ENCODE measurements at regions not wholly inside any gene's neighbourhood (a gene's known extent, or its start where the extent isn't known, plus 50 kb on each side); places are given as distances from the start of the nearest gene placed in this dataset.

DNA sequence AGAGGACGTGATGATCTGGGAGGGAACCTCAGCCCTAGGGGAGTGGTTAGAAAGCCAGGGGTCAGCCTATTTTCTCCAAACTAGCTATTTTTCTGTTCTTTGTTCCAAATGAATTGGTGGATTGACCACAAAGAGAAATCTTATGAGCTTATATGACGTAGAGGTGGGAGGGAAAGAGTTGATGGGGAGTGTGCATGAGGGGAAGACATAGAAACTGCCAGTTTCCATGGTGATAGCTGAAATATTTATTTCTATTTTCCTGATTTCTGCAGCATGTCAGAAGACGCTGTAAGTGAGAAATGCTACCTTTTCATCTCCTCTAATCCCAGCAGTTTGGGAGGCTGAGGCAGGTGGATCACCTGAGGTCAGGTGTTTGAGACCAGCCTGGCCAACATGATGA is 51.4 kb upstream of the CISTR start:
- no peak for DNase-seq (ENCODE audit: low spot score)

DNA sequence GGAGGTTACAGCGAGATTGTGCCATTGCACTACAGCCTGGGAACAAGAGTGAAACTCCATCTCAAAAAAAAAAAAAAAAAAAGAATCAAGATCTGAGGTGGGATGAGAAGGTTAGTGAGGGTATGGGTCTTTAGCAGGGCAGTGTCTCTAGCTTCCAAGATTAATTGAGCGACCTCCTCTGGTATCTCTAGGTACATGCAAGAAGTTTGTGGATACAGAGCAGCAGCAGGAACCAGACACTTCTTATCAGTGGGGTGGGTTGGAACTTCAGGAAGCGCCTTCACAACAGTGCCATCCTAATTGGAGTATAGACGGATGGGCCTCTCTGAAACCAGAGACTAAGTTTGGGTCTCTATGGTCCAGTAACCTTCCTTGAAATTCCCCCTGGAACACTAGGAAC is 51.9 kb upstream of the CISTR start:
- DNase-seq (ENCODE audit: low spot score) = no peak

DNA sequence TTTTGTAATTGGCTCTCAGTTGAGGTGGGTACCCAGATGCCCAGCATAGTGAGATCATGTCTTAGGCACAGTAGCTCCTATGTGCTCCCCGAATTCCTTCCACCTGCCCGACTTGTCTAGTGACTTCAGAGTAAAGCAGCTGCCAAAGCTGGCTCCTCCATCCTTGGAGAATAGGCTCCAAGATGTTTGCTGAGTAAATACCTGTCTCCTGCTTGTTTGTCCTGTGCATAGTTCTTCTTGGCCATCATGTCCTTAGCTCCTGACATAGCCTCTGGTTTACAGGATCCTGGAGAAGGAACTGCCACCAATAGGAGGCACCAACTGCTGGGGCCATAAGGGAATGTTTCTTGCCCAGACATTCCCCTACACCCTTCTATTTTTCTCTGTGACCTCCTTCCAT is 52.6 kb upstream of the CISTR start:
- no peak for DNase-seq (ENCODE audit: low spot score)

DNA sequence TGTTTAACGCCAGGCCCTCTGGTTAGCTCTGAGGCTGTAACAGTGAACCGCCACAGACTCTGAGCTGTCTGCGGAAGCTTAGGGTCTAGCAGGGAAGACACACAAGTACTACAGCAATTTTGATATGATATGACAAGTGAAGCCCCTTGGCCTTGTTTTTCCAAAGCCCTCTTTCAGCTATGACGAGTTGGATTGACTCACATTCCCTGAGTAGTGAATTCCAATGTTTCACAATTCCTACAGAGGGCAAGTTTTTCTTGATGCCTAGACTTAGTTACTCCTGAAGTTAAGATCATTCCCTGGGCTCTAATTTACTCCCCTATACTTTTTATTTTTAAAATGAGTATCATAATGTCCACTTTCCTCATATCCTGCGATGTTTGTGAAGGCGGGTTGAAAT is 53.3 kb upstream of the CISTR start:
- no peak for DNase-seq (ENCODE audit: low spot score)

DNA sequence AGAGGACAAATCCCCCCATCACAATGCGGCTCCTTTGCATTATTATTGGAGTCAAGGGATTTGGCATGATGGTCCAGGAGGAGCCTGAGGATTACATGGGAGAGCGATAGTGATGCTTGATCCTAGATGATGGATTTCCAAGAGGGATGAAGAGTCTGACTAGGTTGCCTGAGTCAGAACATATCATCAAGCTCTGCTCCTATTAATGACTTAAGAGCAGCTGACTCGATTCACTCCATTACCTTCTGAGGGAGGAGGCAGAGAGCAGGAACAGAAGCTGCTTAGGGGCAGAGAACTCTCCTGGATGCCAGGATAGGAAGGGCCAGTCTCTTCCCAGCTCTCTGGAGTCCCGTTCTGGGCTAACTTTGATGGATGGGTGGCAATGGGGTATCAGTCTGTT is 54.0 kb upstream of the CISTR start:
- no peak for DNase-seq (ENCODE audit: low spot score)

DNA sequence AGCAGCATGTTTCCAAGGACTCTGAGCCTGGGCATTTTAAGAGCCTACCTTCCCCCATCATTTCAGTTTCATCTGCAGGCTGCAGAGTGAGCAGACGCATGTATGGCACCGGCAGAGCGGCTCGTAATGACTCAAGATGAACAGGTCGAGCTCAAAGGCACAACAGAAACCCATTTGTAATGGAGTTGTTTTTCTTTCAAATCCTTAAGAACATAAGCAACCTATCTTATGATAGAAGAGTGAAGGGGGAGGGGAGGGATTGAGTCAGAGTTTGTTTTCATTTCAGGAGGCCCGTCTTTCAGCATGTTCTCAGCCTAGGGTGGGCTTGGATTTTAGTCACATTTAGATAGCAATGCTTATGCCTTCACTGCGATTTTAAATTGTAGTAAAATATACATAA is 54.9 kb upstream of the CISTR start:
- DNase-seq (ENCODE audit: low spot score) = no peak

DNA sequence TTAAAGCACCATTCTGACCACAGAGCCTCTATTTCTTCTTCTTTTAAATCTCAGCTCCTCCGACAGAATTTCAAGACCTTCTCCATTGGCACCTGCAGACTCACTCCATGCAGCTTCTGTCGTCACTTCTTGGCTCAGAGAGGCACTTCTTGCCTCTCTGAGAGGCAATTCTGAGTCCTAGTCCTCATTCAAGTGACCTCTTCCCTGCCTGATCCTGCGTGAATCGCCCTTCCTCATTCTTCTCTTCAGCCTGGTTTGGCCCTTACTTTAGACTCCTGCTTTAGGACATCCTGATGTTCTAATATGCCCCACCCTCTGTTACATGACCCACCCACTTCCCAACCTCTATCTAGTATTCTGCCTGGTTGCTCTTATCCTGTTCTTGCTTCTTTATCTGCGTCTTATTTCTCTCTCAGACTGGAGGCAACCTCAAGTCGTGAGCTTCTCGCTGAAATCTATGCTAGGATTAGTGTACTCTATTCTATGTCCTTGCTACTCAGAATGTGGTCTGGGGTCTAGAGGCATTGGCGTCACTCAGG is 55.6 kb upstream of the CISTR start:
- DNase-seq (ENCODE audit: low spot score) = no peak

DNA sequence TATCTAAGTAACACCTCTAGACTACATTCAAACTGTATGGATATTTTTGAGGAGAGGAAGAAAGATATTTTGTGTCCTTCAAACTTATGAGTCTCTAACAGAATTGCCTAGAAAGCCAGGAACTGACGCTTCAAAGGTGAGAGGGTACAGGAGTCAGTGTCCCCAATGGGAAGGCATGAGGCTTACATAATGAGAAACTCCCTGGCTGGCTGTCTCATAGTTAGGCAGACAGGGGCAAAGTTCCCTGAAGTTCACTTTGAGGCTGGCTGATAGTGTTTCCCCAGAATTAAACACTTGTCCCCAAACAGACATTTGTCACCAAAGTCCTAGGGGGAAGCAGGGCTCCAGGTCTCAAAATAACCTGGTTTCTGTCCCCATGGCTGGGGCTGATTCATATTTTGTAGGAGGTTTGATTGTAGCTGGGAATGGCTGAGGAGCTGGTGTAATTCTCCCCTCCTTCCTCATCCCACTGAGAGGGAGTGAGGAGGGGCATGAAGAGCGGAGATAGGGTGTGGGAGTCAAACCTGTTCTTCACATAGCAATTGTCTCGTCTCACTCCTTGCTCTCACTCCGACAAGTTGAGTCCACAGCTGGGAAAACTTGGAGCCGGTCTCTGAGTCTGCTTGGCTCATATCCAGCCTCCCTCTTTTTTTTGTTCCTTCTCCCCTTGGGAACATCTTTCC is 56.4 kb upstream of the CISTR start:
- no peak for DNase-seq (ENCODE audit: low spot score)

DNA sequence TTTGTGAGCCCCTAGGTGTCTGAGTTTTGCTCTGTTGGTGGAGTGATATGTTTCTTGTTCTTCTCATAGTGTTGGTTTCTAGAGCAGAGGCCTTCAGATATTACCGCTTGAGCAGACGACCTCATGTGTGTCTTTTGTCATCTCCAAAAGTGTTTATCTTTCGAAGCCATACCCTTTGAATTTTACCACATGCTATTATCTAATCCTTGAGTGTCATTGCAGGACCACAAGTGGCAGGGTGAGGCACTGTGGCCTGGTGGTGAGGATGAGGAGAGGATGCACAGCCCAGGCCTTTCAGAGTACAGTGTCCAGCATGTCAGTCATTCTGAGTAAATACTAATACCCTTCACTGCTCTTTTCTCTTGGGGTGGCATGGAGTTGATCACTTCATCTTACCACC is 57.2 kb upstream of the CISTR start:
- no peak for DNase-seq (ENCODE audit: low spot score)

DNA sequence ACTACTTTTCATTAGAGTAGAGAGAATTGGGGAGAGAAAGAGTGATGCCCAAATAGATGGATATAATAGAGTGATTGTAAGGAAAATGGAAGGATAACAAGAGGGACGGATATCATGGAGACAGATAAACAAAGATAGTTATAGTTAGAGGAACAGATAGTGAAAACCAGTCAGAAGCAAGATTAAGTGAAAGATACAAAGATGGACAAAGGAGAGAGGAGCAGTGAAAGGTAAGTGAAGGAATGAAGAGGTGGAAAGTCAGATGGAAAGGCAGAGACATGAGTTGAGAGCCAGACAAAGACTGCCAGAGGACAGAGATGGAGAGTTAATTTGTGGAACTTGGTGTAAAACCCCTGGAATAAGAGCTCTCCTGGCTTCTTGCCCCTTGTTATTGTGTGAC is 59.2 kb upstream of the CISTR start:
- DNase-seq (ENCODE audit: low spot score) = no peak

DNA sequence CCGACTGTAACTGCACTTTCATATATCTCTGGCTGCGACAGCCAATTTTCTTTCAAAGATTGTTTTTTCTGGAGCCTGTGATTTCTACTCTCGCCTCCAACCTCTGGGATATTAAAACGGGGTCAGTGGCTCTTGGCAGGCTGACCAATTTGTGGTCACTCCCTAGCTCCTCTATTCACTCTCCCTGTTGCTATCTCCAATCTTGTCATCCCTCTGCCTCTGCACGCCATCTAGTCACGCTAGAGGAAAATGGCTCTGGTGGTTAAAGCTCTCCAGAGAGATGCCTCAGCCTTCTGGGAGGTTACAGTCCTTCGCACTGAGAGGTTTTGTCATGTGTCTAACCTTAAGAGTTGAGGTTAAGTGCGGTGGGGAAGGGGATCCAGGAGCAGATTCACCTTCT is 59.8 kb upstream of the CISTR start:
- DNase-seq (ENCODE audit: low spot score) = no peak

DNA sequence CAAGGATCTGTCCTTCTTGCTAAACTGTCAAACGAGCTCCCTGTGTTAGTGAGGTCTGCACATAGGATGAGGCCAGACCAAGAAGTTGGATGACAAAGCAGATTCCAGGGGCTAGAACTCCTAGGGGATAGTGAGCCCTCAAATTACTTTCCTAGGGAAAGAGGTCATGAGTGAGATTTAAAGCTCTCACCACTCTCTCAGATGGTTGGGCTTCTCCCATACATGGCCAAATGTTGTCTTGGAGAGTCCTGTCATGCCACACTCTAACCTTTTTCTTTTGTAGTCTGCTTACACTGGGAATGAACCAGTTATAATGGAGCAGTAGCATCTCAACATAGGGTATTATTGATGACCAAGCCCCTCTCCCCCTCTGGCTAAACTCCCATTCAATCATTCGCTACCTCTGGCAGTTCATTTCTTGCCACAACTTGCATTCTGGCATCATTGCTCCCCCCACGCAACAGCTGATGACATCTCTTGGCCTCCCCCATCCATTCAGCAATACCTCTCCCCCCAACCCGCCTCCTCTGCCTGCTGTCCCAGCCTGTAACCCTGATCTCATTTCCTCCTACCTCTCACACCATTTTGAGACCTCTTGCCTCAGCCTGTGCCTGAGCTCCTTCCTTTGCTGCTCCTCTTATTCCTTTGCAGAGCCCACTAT is 64.7 kb upstream of the CISTR start:
- no peak for DNase-seq (ENCODE audit: low spot score)

DNA sequence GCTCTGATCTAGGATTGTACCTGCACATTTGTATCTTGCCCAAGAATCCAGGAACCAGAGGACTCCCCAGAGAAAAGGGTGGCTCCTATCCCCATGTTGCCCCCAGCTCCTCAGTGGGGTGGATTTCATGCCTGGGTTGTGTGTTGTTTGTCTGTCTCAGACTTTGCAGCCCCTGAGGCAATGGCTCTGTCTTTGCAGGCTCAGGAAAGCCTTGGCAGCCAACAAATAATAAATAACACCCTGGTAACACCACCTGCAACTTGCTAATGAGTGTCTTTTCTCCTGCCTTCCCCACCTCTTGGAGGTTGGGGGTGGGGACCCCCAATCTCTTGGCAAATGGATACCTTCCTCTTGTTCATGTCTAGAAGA is 65.2 kb upstream of the CISTR start:
- DNase-seq (ENCODE audit: low spot score) = no peak

DNA sequence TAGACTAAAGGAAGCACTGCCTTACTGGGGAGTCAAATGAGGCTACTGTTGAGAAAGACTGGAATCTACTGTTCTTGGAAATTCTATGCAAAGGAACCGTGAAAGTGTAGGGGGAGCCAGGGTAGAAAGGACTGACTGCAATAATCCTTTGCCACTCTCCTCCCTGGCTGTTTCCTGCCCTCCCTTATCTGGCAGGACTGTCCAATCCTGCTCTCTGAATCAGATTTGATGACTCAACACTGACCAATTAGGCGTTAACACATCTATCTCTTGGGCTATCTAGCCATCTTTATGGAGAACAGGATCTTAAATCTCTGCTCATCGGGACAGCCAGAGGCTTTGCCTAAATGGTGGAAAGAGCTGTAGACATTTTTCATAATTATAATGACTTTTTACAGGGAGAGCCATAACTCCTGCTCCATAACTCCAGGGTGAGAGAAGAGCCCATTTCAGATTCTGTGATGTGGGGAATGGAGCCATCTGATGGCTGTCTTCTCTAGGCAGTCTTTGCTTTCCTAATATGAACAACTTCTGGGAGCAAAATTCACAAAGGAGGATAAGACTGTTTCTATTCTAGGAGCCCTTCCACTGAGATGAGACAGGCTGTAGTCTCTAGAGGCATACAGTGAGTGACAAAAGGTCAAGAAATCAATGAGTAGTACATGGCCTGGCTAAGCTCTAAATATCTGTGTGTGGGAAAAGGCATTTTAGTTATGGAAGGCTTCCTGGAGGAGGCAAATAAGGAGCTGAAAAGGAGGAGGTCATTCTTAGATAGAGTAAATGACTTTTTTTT is 68.9 kb upstream of the CISTR start:
- no peak for DNase-seq (ENCODE audit: low spot score)

DNA sequence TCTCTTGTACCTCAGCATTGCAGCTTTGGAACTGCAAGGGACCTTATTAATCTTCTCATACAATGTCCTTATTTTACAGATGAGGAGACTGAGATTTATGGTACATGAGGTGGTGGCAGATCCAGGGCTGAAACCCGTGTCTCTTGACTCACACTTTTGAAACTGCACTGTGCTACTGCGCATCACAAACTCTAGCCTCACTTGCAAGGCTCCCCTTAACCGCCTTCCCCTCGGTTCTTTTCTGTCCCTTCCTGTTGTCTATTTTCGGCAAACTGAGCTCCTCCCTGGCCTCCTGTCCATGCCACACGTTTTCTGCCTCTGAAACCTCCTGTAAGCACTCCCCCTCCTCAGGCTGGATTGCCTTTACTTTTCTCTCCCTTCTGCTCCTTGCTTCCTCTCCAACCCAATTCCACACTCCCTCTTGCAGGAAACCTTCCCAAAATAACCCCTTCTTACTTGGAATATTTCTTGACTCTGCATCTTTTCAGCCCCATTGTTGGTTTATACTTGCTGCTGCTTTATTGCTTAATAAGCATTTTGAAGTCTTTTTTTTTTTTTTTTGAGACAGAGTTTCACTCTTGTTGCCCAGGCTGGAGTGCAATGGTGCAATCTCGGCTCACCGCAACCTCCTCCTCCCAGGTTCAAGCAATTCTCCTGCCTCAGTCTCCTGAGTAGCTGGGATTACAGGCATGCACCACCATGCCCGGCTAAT is 72.4 kb upstream of the CISTR start:
- DNase-seq (ENCODE audit: low spot score) = no peak

DNA sequence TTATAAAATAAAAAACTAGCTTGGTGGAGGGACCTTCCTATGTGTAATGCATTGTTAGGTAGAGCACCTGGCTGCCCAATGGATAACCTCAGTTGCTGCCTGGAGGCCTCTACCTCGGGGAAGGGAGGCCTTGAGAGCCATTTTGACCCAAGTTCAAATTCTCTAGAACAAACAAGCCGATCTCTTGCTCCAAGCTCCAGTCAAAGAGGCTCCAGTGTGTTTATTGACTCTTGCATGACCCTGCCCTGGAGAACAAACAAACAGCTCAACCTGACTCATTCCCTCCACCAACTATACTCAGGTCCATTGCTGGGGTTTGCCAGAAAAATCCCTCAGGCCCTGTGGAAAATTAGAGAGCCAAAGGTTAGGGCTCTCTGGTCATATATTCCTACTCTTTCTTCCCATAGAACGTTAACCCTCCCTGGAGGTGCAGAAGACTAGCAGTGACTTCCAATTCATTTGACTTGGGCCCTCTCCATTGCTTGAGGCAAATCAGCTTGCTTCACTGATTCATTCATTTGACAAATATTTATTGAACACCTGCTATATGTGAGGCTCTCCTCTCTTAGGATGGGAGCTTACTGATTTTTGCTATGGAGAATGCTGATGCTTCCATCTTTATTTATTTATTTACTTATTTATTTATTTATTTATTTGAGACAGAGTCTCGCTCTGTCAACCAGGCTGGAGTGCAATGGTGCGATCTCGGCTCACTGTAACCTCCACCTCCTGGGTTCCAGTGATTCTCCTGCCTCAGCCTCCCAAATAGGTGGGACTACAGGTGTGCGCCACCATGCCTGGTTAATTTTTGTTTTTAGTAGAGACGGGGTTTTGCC is 73.7 kb upstream of the CISTR start:
- no peak for DNase-seq (ENCODE audit: low spot score)

DNA sequence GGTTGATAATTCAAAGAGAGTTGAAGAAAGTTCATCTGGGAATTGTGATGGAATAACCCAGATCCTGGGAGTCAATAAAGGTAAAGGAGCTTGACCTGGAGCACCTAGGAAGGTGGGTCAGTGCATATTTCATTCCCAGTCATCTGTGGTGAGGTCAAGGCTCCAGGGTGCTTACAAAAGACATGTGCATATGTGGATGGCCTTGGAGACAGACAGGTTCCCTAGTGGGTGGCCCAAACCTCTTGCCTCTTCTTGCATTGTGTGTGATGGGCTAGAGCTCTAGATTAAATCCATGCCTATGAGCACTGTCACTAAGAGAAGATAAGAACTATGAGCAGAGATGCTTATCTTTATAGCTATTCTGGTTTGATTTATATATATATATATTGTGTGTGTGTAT is 75.5 kb upstream of the CISTR start:
- DNase-seq (ENCODE audit: low spot score) = no peak

DNA sequence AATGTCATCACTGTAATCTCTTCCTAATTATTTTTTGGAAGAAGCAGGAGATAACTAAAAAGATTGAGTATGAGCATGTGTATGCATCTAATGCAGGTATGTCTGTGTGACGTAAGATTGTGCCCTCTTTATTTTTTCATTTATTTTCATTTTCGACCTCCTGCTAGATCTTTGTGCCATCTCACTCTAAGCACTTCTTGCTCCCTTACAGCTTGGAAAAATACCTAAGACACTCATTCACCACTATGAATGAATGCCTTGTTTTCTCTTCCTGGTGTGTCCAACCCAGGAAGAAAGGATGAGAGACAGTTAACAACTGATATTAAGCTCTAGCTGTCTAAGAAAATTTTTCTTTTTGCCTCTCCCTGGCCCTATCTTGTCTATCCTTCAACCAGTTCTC is 76.8 kb upstream of the CISTR start:
- no peak for DNase-seq (ENCODE audit: low spot score)

DNA sequence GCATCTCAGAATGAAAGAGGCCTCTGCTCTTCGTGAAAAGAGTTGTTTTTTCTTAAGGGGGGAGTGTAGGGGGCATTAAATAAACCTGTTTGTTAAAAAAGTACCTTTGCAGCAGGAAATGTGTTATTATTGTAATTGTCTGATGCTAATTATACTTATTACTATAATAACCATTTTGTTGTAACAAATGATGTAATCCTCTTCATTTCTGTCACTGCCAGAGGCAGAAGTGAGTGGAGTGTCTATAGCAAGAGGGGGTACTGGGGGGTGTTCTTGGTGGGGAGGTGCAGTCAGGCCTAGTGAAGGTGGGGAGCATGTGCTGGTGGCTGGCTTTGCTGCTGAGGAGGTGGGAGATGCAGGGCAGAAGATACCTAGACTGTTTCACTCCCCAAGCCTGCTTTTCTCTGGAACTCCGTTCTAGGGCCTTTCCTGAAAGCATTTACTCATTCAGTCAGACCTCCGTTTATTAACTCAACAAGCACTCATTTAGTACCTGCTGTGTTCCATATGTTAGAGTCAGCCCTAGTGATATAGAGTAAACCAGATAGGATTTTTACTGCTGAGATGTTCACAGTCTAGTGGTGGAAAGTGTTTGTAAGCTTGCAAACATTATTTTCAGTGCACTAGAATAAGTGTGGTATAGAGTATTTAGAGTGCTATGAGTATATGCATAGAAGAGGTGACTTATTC is 77.5 kb upstream of the CISTR start:
- no peak for DNase-seq (ENCODE audit: low spot score)

DNA sequence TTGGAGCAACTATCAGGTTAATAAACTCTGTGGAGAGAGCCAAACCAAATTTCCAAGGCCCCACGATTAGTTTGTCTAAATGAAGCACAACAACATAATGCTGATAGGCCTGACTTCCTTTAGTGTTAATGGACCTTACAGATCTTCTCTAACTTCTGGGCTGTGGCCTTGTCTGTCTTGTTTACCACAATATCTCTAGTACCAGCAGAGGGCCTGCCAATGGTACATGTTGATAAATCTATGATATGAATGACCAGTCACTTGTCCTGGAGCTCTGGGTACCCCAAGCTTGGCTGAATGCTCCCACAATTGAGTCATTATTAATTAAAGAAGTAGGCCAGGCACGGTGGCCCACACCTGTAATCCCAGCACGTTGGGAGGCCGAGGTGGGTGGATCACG is 78.9 kb upstream of the CISTR start:
- DNase-seq (ENCODE audit: low spot score) = no peak

DNA sequence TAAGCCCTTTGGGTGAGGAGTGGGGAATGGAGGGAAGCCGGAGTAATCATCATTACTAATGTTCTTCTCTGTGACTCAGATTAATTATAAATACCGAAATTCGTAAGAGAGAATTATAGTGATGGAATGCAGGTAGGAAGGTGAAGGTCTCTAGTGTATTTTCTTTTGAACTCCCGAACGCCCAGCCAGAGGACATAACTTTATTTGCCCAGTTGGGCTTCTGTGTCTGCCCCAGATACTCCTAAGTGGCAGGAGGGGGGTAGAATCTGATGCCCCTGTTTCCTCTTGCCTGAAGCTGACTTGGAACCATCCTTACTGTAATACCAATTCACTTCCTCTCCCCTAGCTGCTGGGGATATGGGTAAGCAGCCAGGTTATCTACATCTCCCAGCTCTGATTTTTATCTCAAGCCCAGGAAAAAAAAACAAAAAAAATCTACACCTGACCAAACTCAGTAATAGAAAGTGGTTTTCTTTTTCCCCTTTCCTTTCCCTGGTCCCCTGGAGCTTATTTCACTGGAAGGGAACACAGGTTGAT is 84.4 kb upstream of the CISTR start:
- no peak for DNase-seq (ENCODE audit: low spot score)

All from iPS-NIHi11 (cell line).